Endodermal cell (in vitro differentiated cells): ENCODE measurements at regions not wholly inside any gene's neighbourhood (a gene's known extent, or its start where the extent isn't known, plus 50 kb on each side); places are given as distances from the start of the nearest gene placed in this dataset.
A peak's percentile ranks its signal among the peaks of the same experiment; 100 is the strongest.

Experiments
- DNase-seq: peaks from one replicate; pipeline ENCODE4 v3.0.0-alpha.2; 2017
- H3K27ac ChIP-seq: 2 replicates; pipeline ENCODE4 v1.5.1; 2013; ENCODE audit warnings: mild to moderate bottlenecking, low read depth, low read length, moderate library complexity
- H3K27me3 ChIP-seq: 2 replicates; pipeline ENCODE4 v1.6.1; 2013; ENCODE audit warnings: mild to moderate bottlenecking, low read length, moderate library complexity; ENCODE audit not compliant: insufficient read depth, control insufficient read depth, poor library complexity, severe bottlenecking
- H3K36me3 ChIP-seq: 2 replicates; pipeline ENCODE4 v1.7.0; 2013; ENCODE audit warnings: mild to moderate bottlenecking, low read length, moderate library complexity; ENCODE audit not compliant: control insufficient read depth, insufficient read depth
- H3K4me1 ChIP-seq: one replicate; pipeline ENCODE4 v1.7.0; 2013; ENCODE audit warnings: low read length; ENCODE audit not compliant: control insufficient read depth, insufficient read depth
- H3K4me3 ChIP-seq: 2 replicates; pipeline ENCODE4 v1.5.1; 2013; ENCODE audit warnings: mild to moderate bottlenecking, low read length, moderate library complexity
- H3K9ac ChIP-seq: 2 replicates; pipeline ENCODE4 v1.6.1; 2013; ENCODE audit warnings: mild to moderate bottlenecking, low read length, moderate library complexity; ENCODE audit not compliant: poor library complexity, severe bottlenecking; ENCODE audit errors: extremely low read depth
- H3K9me3 ChIP-seq: 2 replicates; pipeline ENCODE4 v1.6.1; 2013; ENCODE audit warnings: mild to moderate bottlenecking, low read length, moderate library complexity; ENCODE audit not compliant: control insufficient read depth
- H3K27ac Mint-ChIP-seq: 2 replicates; pipeline ENCODE4 v1.8.0; 2020; ENCODE audit warnings: mixed read lengths
- H3K27me3 Mint-ChIP-seq: 2 replicates; pipeline ENCODE4 v1.8.0; 2021; ENCODE audit warnings: mild to moderate bottlenecking, mixed read lengths; ENCODE audit not compliant: insufficient read depth
- H3K36me3 Mint-ChIP-seq: 2 replicates; pipeline ENCODE4 v1.8.0; 2020; ENCODE audit warnings: low read depth, mixed read lengths
- H3K4me1 Mint-ChIP-seq: 2 replicates; pipeline ENCODE4 v1.8.0; 2020; ENCODE audit warnings: mixed read lengths
- H3K4me3 Mint-ChIP-seq: 2 replicates; pipeline ENCODE4 v1.8.0; 2020; ENCODE audit warnings: mild to moderate bottlenecking, moderate library complexity, mixed read lengths
- H3K9me3 Mint-ChIP-seq: 2 replicates; pipeline ENCODE4 v1.8.0; 2020; ENCODE audit warnings: mild to moderate bottlenecking, mixed read lengths
- CTCF ChIP-seq: fragments of 200-600 bp; sonication (generic); conservative IDR thresholded peaks from 2 replicates; pipeline ENCODE4 v1.5.0; 2021; ENCODE audit warnings: antibody characterized with exemption, mild to moderate bottlenecking
- WGBS, 2 experiments: methylation state at CpG; one replicate each; pipeline versions ENCODE4 v1.1.5 to v1.1.7; 2013; ENCODE audit warnings: missing lambda C conversion rate in 2 of 2, mixed read lengths in 1 of 2; ENCODE audit not compliant: insufficient coverage in 1 of 2, insufficient read length in 1 of 2; 5-methylcytosine and 5-hydroxymethylcytosine counted together

DNA sequence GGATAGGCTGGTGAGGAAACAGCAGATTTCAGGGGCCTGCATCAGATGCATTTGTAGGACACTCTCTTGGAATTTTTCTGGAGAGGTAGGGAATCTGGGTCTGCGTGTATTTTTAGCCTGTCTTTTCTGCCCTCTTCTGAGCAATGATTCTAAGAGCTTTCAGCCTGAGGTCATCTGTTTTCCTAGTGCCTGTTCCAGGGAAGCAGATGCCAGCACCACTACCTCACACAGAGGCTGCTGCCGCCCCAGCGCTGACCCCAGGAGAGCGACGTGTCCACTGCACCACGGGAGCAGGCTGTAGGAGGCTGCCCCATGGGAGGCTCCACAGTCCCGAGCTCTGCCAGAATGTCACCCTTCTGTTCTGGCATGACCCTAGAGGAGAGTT, 316.5 kb downstream of the CYP26B1 start:
- H3K9ac ChIP-seq = no peak overlapping the region
- no peaks in the 10 kb centered on the region for H3K9me3 ChIP-seq
- H3K36me3 ChIP-seq = no peaks in the 10 kb centered on the region
- DNase-seq = peak; percentile 42
- H3K27ac ChIP-seq = no peak overlapping the region
- Mint-ChIP-seq H3K4me1 (no peaks in the 10 kb centered on the region), H3K27me3 (peaks cover 2% of the 10 kb centered on the region), H3K9me3 (no peaks in the 10 kb centered on the region), H3K27ac (no peak overlapping the region), H3K36me3 (no peaks in the 10 kb centered on the region), H3K4me3 (no peak overlapping the region)
- H3K4me3 ChIP-seq = no peak overlapping the region
- TF ChIP-seq CTCF = no peak
- 65 to 87% methylated on average over 3 to 7 of the region's 7 CpGs for WGBS, 2 experiments
- no peaks in the 10 kb centered on the region for H3K27me3 ChIP-seq
- no peaks in the 10 kb centered on the region for H3K4me1 ChIP-seq

DNA sequence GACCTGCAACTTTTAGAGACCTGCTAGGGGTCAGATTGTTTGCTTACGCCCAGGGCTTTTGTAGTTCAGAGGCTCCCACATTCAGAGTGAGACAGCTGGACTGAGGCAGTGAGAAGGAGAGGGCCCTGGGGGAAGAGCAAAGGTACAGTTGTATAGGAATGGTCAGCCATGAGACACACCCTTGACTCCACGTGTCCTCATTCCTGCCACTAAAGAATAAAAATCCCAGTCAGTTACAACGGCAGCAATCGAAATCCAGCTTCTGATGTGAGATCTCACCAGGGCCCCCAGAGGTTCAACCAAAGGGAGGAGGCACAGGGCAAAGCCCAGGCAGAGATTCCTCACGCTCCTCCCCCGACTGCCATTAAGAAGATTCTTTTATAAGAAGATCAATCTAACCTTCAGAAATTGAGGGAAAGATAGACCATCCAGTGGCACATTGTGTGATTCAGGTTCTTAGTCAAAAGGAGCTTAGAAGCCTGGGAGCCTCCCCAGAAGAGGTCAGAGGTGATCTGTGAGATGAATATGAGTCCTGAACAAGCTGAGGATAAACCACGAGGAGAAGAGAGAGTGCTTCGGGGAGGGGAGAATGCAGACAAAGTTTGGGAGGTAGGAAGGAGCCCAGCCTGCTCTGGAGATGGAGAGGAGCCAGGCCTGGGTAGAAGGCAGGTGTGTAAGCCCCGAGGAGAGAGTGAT, 317.0 kb downstream of the CYP26B1 start:
- no peaks in the 10 kb centered on the region for H3K27me3 ChIP-seq
- WGBS, 2 experiments = 82 to 92% methylated on average over 5 to 9 of the region's 9 CpGs
- no peak overlapping the region for H3K9ac ChIP-seq
- H3K9me3 Mint-ChIP-seq = no peaks in the 10 kb centered on the region
- H3K27ac ChIP-seq = no peak overlapping the region
- no peaks in the 10 kb centered on the region for H3K4me1 ChIP-seq
- no peak overlapping the region for H3K4me3 ChIP-seq
- no peaks in the 10 kb centered on the region for H3K36me3 ChIP-seq
- no peak overlapping the region for H3K4me3 Mint-ChIP-seq
- peak; percentile 22 for DNase-seq
- no peak overlapping the region for H3K27ac Mint-ChIP-seq
- no peaks in the 10 kb centered on the region for H3K4me1 Mint-ChIP-seq
- no peaks in the 10 kb centered on the region for H3K9me3 ChIP-seq
- TF ChIP-seq CTCF = no peak
- H3K27me3 Mint-ChIP-seq = no peaks in the 10 kb centered on the region
- H3K36me3 Mint-ChIP-seq = no peaks in the 10 kb centered on the region

- Mint-ChIP-seq H3K4me3 (no peak overlapping the region), H3K27ac (no peak overlapping the region), H3K9me3 (peaks cover 4% of the 10 kb centered on the region), H3K4me1 (no peaks in the 10 kb centered on the region), H3K36me3 (no peaks in the 10 kb centered on the region), H3K27me3 (no peaks in the 10 kb centered on the region)
- WGBS, 2 experiments = 93 to 95% methylated on average over 4 to 6 of the region's 6 CpGs
- no peaks in the 10 kb centered on the region for H3K36me3 ChIP-seq
- H3K27ac ChIP-seq = no peak overlapping the region
- no peak overlapping the region for H3K4me3 ChIP-seq
- H3K9me3 ChIP-seq = no peaks in the 10 kb centered on the region
- no peaks in the 10 kb centered on the region for H3K4me1 ChIP-seq
- DNase-seq = peak; percentile 14
- H3K27me3 ChIP-seq = no peaks in the 10 kb centered on the region
- H3K9ac ChIP-seq = no peak overlapping the region
- TF ChIP-seq CTCF = no peak
Observed at GRCh38 chr2:71829008-71829407, 318.7 kb downstream of the CYP26B1 start.
